GM19328 (cell line): ENCODE measurements at regions not wholly inside any gene's neighbourhood (a gene's known extent, or its start where the extent isn't known, plus 50 kb on each side); places are given as distances from the start of the nearest gene placed in this dataset.
"Not testable (repeated sequence)": the region's sequence is repeated elsewhere in the genome, so short reads cannot be mapped to it uniquely, and the experiment has no call there.

ENCODE experiments used
- ATAC-seq: cut with Tn5 transposase; IDR thresholded peaks from one replicate; pipeline ENCODE4 v1.9.1; 2021; ENCODE audit warnings: mild to moderate bottlenecking, moderate library complexity; ENCODE audit not compliant: unreplicated experiment

GRCh38 chr9:84500826-84501225, 160.3 kb upstream of the SLC28A3 start:
- no peak for ATAC-seq

GRCh38 chr9:84501587-84501986, 161.0 kb upstream of the SLC28A3 start:
- no peak for ATAC-seq

- no peak for ATAC-seq
Measured at GRCh38 chr9:84502066-84502465, 161.5 kb upstream of the SLC28A3 start.

GRCh38 chr9:84504360-84504759, 163.8 kb upstream of the SLC28A3 start:
- no peak for ATAC-seq

- no peak for ATAC-seq
Measured at GRCh38 chr9:84511651-84512050, 157.9 kb upstream of the NTRK2 start.

GRCh38 chr9:84512493-84512892, 157.0 kb upstream of the NTRK2 start:
- ATAC-seq, result no peak

GRCh38 chr9:84513473-84513872, 156.1 kb upstream of the NTRK2 start:
- no peak for ATAC-seq

GRCh38 chr9:84513979-84514378, 155.6 kb upstream of the NTRK2 start:
- no peak for ATAC-seq

GRCh38 chr9:84514421-84514820, 155.1 kb upstream of the NTRK2 start:
- ATAC-seq, result no peak

- ATAC-seq, result no peak
Measured at GRCh38 chr9:84517026-84517425, 152.5 kb upstream of the NTRK2 start.

GRCh38 chr9:84519413-84519812, 150.1 kb upstream of the NTRK2 start:
- ATAC-seq, result no peak

- ATAC-seq, result no peak
Measured at GRCh38 chr9:84521208-84521607, 148.3 kb upstream of the NTRK2 start.

- not testable (repeated sequence) for ATAC-seq
Measured at GRCh38 chr9:84526211-84526610, 143.3 kb upstream of the NTRK2 start.

GRCh38 chr9:84527060-84527720, 142.3 kb upstream of the NTRK2 start:
- ATAC-seq, result not testable (repeated sequence)

GRCh38 chr9:84535973-84536372, 133.6 kb upstream of the NTRK2 start:
- ATAC-seq, result not testable (repeated sequence)

- ATAC-seq, result no peak
Measured at GRCh38 chr9:84538879-84539278, 130.7 kb upstream of the NTRK2 start.

- no peak for ATAC-seq
Measured at GRCh38 chr9:84542554-84542953, 127.0 kb upstream of the NTRK2 start.

GRCh38 chr9:84554069-84554664, 115.4 kb upstream of the NTRK2 start:
- no peak for ATAC-seq

- ATAC-seq, result no peak
Measured at GRCh38 chr9:84556556-84556955, 113.0 kb upstream of the NTRK2 start.

GRCh38 chr9:84557751-84558150, 111.8 kb upstream of the NTRK2 start:
- no peak for ATAC-seq

- no peak for ATAC-seq
Measured at GRCh38 chr9:84563691-84564090, 105.8 kb upstream of the NTRK2 start.

GRCh38 chr9:84567805-84568204, 101.7 kb upstream of the NTRK2 start:
- ATAC-seq, result no peak
